NCI-H2107 treated with DMSO at 0.1 percent for 48 hours (cell line): ENCODE measurements at regions not wholly inside any gene's neighbourhood (a gene's known extent, or its start where the extent isn't known, plus 50 kb on each side); places are given as distances from the start of the nearest gene placed in this dataset.

Experiments used
- DNase-seq: peaks from one replicate; lab custom pipeline; 2025; ENCODE audit not compliant: unreplicated experiment; lab: John Stamatoyannopoulos, UW

DNA sequence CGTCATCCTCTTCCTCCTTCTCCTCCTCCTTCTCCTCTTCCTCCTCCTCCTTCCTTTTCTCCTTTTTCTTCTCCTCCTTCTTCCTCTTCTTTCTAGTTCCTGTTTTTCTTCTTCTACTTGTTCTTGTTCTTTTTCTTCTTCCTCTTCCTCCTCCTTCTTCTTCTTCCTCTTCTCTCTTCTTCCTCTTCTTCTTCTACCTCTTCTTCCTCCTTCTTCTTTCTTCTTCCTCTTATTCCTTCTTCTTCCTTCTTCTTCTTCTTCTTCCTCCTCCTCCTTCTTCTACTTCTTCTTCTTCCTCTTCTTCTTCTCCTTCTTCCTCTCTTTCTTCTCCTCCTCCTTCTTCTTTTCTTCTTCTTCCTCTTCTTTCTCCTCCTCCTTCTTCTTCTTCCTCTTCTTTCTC, 310.2 kb upstream of the LMCD1 start:
- no peak for DNase-seq

DNA sequence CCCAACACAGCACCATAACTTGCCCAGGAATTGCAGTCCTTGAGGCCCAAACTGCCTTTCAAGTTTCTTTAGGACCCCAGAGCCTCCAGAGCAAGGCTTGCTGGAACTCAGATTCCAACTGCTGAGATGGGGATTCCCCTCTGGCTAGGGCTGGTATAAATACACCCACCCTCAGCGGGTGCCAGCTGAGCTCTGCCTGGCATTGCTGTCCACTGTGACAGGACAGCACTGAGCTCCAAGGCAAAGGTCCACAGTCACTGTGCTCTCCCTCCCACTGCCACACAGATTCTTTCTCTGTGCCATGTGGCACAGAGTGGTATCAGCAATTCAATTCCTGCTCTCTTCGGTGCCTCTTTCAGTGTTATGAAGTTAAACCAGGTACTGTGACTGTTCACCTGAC, 304.2 kb upstream of the LMCD1 start:
- DNase-seq: no peak

- DNase-seq: no peak
These were observed 303.0 kb upstream of the LMCD1 start for GRCh38 chr3:8198605-8199004.

DNA sequence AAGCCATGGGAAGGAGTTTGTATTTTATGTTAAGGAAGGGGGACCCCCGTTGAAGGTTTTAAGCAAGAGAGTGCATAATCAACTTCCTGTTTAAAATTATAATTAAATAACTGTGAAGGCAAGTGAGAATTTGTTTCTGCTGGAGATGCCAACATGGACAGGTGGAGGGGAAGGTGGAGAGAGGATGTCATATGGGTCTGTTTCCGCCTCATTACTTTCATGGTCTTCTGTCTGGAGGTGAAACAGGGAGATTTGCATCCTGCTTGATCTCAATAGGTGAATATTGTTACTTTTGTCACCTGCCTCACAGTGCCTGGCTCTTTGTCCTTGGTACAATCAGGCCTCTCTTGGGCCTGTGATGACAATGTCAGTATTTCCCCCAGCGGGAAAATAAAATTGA, 300.6 kb upstream of the LMCD1 start:
- DNase-seq: no peak

GRCh38 chr3:8201886-8202285, 299.7 kb upstream of the LMCD1 start:
- no peak for DNase-seq

GRCh38 chr3:8204331-8204730, 297.3 kb upstream of the LMCD1 start:
- DNase-seq: no peak

- no peak for DNase-seq
These were observed 296.6 kb upstream of the LMCD1 start for GRCh38 chr3:8204853-8205650.

DNA sequence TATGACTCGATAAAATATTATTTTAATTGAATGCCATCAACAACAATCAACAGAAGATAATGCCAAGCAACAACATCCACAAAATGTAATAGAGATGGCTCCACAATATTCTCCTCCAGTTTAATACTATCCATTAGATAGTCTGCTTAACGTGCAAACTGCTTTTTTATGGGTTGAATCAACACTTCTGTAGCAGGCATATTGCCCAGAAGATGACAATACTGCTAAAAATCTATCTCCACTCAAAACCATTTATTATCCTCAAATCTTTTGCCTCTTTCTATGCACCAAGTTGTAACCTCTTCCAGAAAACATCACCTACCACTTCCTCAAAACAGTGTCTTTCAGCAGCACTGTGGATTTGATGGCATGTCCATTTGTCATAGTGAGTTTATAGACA, 295.7 kb upstream of the LMCD1 start:
- DNase-seq: no peak

GRCh38 chr3:8206971-8207617, 294.5 kb upstream of the LMCD1 start:
- DNase-seq: no peak

DNA sequence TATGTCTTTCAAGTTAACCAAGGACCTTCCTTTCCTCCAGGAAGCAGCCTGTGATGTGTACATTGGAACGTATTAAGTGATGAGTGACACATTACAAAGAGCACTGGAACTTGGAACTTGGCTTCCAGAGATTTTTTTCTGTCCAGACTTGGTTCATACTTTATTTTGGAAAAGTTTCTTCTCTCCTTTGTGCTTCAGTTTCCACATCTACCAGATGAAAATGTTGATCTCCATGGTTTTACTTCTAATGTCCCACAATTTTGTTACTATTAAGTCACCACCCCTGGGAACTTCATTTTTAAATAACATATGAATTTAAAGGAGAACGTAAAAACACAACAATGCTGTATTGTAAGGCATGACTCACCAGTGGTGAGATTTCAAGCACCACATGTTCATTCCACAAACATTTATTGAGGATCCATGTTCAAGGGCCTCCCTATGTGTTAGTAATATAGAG, 290.7 kb upstream of the LMCD1 start:
- no peak for DNase-seq

GRCh38 chr3:8212794-8213193, 288.8 kb upstream of the LMCD1 start:
- DNase-seq: no peak

DNA sequence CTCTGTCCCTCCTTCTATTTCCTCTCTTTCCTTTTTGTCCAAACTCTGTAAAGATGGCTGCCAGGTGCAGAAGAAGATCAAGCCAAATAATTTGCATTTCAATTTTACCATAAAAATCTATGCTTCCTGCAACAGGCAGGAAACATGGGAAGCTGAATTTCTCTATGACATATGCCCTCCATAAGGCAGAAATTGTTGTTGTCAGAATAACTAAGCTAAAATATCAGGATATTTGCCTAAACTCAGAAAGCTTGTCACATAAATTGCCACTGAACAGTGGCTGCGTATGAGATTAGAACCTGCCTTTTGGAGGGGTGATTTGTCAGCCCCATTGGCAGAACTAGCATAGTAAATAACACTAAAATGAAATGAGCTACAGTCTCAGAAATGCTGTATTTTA, 288.3 kb upstream of the LMCD1 start:
- no peak for DNase-seq

DNA sequence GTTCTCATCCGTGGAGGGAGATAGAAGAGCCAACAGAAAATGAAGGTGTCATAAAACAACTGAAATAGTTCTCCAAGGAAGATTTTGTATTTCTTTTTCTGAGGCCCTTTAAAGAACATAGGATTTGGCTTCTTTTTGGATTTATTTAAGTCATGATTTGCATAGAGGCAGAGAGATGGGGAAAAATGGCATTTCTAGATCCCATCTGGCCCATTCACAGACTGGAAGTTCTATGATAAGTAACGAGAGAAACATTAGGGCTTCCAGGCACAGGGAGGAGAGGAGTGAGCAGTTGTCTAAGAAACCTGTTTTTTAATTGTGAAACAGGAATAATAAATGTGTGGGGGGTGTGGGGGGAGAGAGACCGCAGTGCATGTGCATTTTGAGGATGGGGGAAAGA, 285.8 kb upstream of the LMCD1 start:
- no peak for DNase-seq

GRCh38 chr3:8218353-8218940, 283.2 kb upstream of the LMCD1 start:
- DNase-seq: no peak

GRCh38 chr3:8220291-8220690, 281.3 kb upstream of the LMCD1 start:
- DNase-seq: no peak

GRCh38 chr3:8223766-8224165, 277.9 kb upstream of the LMCD1 start:
- DNase-seq: no peak

- DNase-seq: no peak
These were observed 276.7 kb upstream of the LMCD1 start for GRCh38 chr3:8224941-8225340.

GRCh38 chr3:8233938-8234337, 267.7 kb upstream of the LMCD1 start:
- DNase-seq: no peak

DNA sequence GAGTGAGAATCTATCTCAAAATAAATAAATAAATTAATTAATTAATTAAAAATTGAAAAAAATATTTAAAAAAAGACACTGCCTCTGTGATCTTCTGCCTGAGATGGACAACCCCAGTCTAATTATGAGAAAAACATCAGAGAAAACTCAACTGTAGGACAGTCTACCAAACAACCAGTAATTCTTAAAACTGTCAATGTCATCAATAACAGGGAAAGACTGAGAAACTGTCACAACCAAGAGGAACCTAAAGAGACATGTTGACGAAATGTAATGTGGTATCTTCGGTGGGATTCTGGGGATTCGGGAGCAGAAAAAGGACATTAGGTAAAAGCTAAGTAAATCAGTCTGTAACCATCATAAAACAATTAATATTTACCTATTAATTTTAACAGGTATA, 265.4 kb upstream of the LMCD1 start:
- no peak for DNase-seq

DNA sequence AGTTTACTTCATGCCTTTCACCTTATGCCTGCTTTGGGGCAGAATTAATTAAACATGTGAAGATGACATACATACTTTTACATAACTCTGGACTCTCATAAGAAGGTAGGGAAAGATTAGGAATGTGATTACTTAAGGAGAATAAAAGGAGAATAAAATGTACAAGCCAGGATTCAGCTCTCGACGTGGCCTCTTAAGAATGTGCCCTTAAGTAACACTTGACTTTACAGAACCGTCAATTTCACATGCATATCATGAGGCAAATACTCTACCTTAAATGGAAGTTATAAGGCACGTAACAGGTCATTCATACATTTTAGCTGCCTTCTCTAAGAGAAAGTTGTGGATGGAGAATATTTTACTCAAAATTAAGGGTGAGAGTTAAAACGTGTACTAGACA, 263.7 kb upstream of the LMCD1 start:
- no peak for DNase-seq

DNA sequence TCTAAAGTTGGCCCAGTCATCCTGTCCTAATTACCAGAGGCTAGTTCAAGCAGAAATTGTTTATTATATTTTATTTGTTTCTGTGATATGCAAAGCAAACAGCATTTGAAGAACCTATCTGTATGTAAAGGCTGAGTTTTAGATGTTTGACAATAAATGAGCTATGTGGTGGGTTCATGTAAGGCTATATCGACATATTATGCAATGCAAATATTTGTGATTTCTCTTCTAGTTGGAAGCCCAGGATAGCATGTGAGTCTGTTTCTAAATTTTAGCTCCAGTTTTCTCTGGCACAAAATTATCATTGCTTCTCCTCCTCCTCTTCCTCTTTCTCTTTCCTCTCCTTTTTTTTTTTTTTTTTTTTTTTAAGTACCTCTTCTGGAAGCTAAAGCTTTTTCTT, 263.2 kb upstream of the LMCD1 start:
- no peak for DNase-seq

GRCh38 chr3:8239095-8239494, 262.5 kb upstream of the LMCD1 start:
- DNase-seq: no peak
